H1 (cell line): ENCODE measurements at regions not wholly inside any gene's neighbourhood (a gene's known extent, or its start where the extent isn't known, plus 50 kb on each side); places are given as distances from the start of the nearest gene placed in this dataset.

Experiments
- CTCF ChIA-PET: fragments of 300-600 bp; sonication (Branson Sonifier 250); formaldehyde crosslinking; loops from one replicate; lab custom pipeline; 2021; ENCODE audit not compliant: partially characterized antibody; lab: Charles Lee
- POLR2A ChIA-PET: fragments of 300-600 bp; sonication (Branson Sonifier 250); formaldehyde crosslinking; loops from one replicate; lab custom pipeline; 2021; ENCODE audit warnings: inconsistent platforms; ENCODE audit not compliant: partially characterized antibody; lab: Charles Lee
- DNase-seq, 2 experiments: peaks; one replicate each; pipeline versions ENCODE4 v3.0.0 to v3.0.0-alpha.2; 2010 to 2022; ENCODE audit warnings: low spot score in 2 of 2, low read depth in 1 of 2, mixed read lengths in 1 of 2
- FAIRE-seq: peaks from 2 replicates; lab custom pipeline; 2011; peaks lifted over from hg19 to GRCh38; lab: Jason Lieb, UNC
- H2AFZ ChIP-seq: 2 replicates; pipeline ENCODE4 v1.8.1; 2012; ENCODE audit warnings: low read length, inconsistent platforms
- H2AK5ac ChIP-seq: 2 replicates; pipeline ENCODE4 v1.6.1; 2013; ENCODE audit warnings: low read depth, low read length
- H2BK120ac ChIP-seq: replicated peaks from 2 replicates; pipeline ENCODE3; 2013; ENCODE audit warnings: low read depth, low read length, inconsistent platforms
- H2BK12ac ChIP-seq: 2 replicates; pipeline ENCODE4 v1.6.1; 2013; ENCODE audit warnings: low read depth, low read length
- H2BK15ac ChIP-seq: 2 replicates; pipeline ENCODE4 v1.6.1; 2013; ENCODE audit warnings: low read length
- H2BK20ac ChIP-seq: 2 replicates; pipeline ENCODE4 v1.6.1; 2013; ENCODE audit warnings: low read length
- H2BK5ac ChIP-seq: 2 replicates; pipeline ENCODE4 v1.6.1; 2013; ENCODE audit warnings: low read depth, low read length
- H3K14ac ChIP-seq: 2 replicates; pipeline ENCODE4 v1.6.1; 2013; ENCODE audit warnings: inconsistent platforms; ENCODE audit not compliant: insufficient read length
- H3K18ac ChIP-seq: 2 replicates; pipeline ENCODE4 v1.6.1; 2013; ENCODE audit warnings: low read length; ENCODE audit errors: extremely low read depth
- H3K23ac ChIP-seq: 2 replicates; pipeline ENCODE4 v1.6.1; 2013; ENCODE audit warnings: inconsistent platforms; ENCODE audit not compliant: insufficient read length
- H3K23me2 ChIP-seq: 2 replicates; pipeline ENCODE4 v1.6.1; 2013; ENCODE audit warnings: low read depth, low read length
- H3K27ac ChIP-seq: 2 replicates; pipeline ENCODE4 v1.6.1; 2011; ENCODE audit warnings: low read depth, low read length, inconsistent platforms
- H3K27me3 ChIP-seq, 4 experiments: replicated peaks in 1 of 4; 1 replicate in 1 of 4; 2 replicates in 3 of 4; pipeline versions ENCODE4 v1.6.1 to v1.8.1; 2011 to 2013; ENCODE audit warnings: low read length in 3 of 4, mild to moderate bottlenecking in 3 of 4, inconsistent platforms in 2 of 4, mixed read lengths in 2 of 4, moderate library complexity in 1 of 4; ENCODE audit not compliant: control insufficient read depth in 3 of 4, insufficient read depth in 3 of 4; ENCODE audit errors: extremely low read depth in 1 of 4
- H3K36me3 ChIP-seq, 4 experiments: 2 replicates each; pipeline versions ENCODE4 v1.6.1 to v1.8.1; 2011 to 2013; ENCODE audit warnings: mild to moderate bottlenecking in 4 of 4, low read length in 3 of 4, moderate library complexity in 2 of 4, control low read depth in 1 of 4, inconsistent platforms in 1 of 4; ENCODE audit not compliant: insufficient read depth in 4 of 4, control insufficient read depth in 2 of 4
- H3K4ac ChIP-seq: replicated peaks from 2 replicates; pipeline ENCODE3; 2013; ENCODE audit warnings: low read length, low read depth, mixed read lengths, inconsistent platforms; ENCODE audit not compliant: insufficient read length
- H3K4me1 ChIP-seq, 4 experiments: replicated peaks in 1 of 4; 1 replicate in 1 of 4; 2 replicates in 3 of 4; pipeline versions ENCODE4 v1.6.1 to v1.8.1; 2011 to 2013; ENCODE audit warnings: low read length in 3 of 4, inconsistent platforms in 2 of 4, mixed read lengths in 1 of 4; ENCODE audit not compliant: insufficient read depth in 4 of 4, control insufficient read depth in 3 of 4
- H3K4me2 ChIP-seq, 2 experiments: 2 replicates each; pipeline versions ENCODE4 v1.6.1 to v1.8.1; 2011 to 2013; ENCODE audit warnings: low read depth in 2 of 2, low read length in 2 of 2, control low read depth in 1 of 2, inconsistent platforms in 1 of 2, mild to moderate bottlenecking in 1 of 2; ENCODE audit not compliant: insufficient read depth in 1 of 2
- H3K4me3 ChIP-seq, 4 experiments: fragments of 200-600, 300-600 bp in 1 of 4; sonication (generic), shearing (Covaris generic), sonication (Bioruptor Twin) in 1 of 4; 2 replicates each; pipeline versions ENCODE4 v1.5.1 to v1.8.1; 2011 to 2016; ENCODE audit warnings: low read length in 4 of 4, low read depth in 3 of 4, control low read depth in 2 of 4, inconsistent platforms in 2 of 4, mild to moderate bottlenecking in 2 of 4, mixed read lengths in 1 of 4, moderate library complexity in 1 of 4; ENCODE audit not compliant: insufficient read depth in 2 of 4; ENCODE audit errors: extremely low read depth in 1 of 4
- H3K56ac ChIP-seq: replicated peaks from 2 replicates; pipeline ENCODE3; 2013; ENCODE audit warnings: low read depth, mild to moderate bottlenecking, mixed read lengths, low read length, inconsistent platforms; ENCODE audit not compliant: insufficient read length
- H3K79me1 ChIP-seq: 2 replicates; pipeline ENCODE4 v1.6.1; 2013; ENCODE audit warnings: low read depth, low read length, control low read depth
- H3K79me2 ChIP-seq, 2 experiments: 2 replicates each; pipeline versions ENCODE4 v1.6.1 to v1.8.1; 2012 to 2013; ENCODE audit warnings: low read length in 2 of 2, mild to moderate bottlenecking in 2 of 2, inconsistent platforms in 1 of 2; ENCODE audit not compliant: insufficient read depth in 2 of 2, control insufficient read depth in 1 of 2
- H3K9ac ChIP-seq, 4 experiments: replicated peaks in 1 of 4; 1 replicate in 1 of 4; 2 replicates in 3 of 4; pipeline versions ENCODE4 v1.6.1 to v1.8.1; 2011 to 2013; ENCODE audit warnings: low read depth in 3 of 4, low read length in 3 of 4, control low read depth in 2 of 4, mild to moderate bottlenecking in 2 of 4, moderate library complexity in 2 of 4, inconsistent platforms in 1 of 4; ENCODE audit errors: extremely low read depth in 1 of 4
- H3K9me3 ChIP-seq, 2 experiments: 2 replicates each; pipeline versions ENCODE4 v1.6.1 to v1.8.1; 2012 to 2013; ENCODE audit warnings: mild to moderate bottlenecking in 2 of 2, moderate library complexity in 2 of 2, control low read depth in 1 of 2, inconsistent platforms in 1 of 2, low read depth in 1 of 2, low read length in 1 of 2, mixed read lengths in 1 of 2; ENCODE audit not compliant: insufficient read depth in 2 of 2
- H4K20me1 ChIP-seq, 2 experiments: replicated peaks in 1 of 2; 2 replicates each; pipeline versions ENCODE3 to v1.8.1; 2011 to 2013; ENCODE audit warnings: inconsistent platforms in 2 of 2, low read length in 2 of 2, mild to moderate bottlenecking in 1 of 2; ENCODE audit not compliant: insufficient read depth in 2 of 2, control insufficient read depth in 1 of 2
- H4K5ac ChIP-seq: 2 replicates; pipeline ENCODE4 v1.6.1; 2013; ENCODE audit warnings: low read length, low read depth, mixed read lengths, inconsistent platforms; ENCODE audit not compliant: insufficient read length
- H4K8ac ChIP-seq: 2 replicates; pipeline ENCODE4 v1.8.0; 2013; ENCODE audit warnings: mild to moderate bottlenecking, moderate library complexity, low read length, inconsistent platforms; ENCODE audit not compliant: insufficient read depth; ENCODE audit errors: extremely low read depth
- H4K91ac ChIP-seq: replicated peaks from 2 replicates; pipeline ENCODE3; 2013; ENCODE audit warnings: low read length, mixed read lengths, inconsistent platforms; ENCODE audit not compliant: insufficient read length
- EGR1 ChIP-seq: IDR thresholded peaks from 2 replicates; pipeline ENCODE4 v1.6.1; 2011; ENCODE audit warnings: low read depth, low read length, borderline replicate concordance
- GABPA ChIP-seq: IDR thresholded peaks from 2 replicates; pipeline ENCODE4 v1.6.1; 2011; ENCODE audit warnings: mild to moderate bottlenecking, low read length, moderate library complexity, borderline replicate concordance; ENCODE audit not compliant: insufficient read depth
- PHF8 ChIP-seq: fragments of 200-600 bp; sonication (generic); conservative IDR thresholded peaks from 2 replicates; pipeline ENCODE4 v1.7.1; 2012; ENCODE audit warnings: low read depth, mild to moderate bottlenecking, inconsistent platforms, low read length, moderate library complexity
- POU5F1 ChIP-seq: IDR thresholded peaks from 2 replicates; pipeline ENCODE4 v1.6.1; 2011; ENCODE audit warnings: low read depth, mild to moderate bottlenecking, low read length, moderate library complexity
- SIX5 ChIP-seq: IDR thresholded peaks from 2 replicates; pipeline ENCODE4 v1.6.1; 2011; ENCODE audit warnings: mild to moderate bottlenecking, low read depth, low read length
- WGBS, 2 experiments: shearing (Covaris generic) in 1 of 2; methylation state at CpG; one replicate each; pipeline versions ENCODE4 v1.1.6 to v1.1.7; 2013 to 2015; ENCODE audit warnings: low lambda C conversion rate in 2 of 2, mixed read lengths in 2 of 2, inconsistent platforms in 1 of 2, low coverage in 1 of 2, missing lambda C conversion rate in 1 of 2; ENCODE audit not compliant: insufficient replicate concordance in 2 of 2, insufficient coverage in 1 of 2, insufficient read length in 1 of 2; ENCODE audit errors: extremely low coverage in 1 of 2, missing lambda C conversion rate in 1 of 2; 5-methylcytosine and 5-hydroxymethylcytosine counted together
- TF ChIP-seq, protein P1 (sequence below): IDR thresholded peaks from 2 replicates; pipeline ENCODE4 v1.6.1; 2012; ENCODE audit warnings: inconsistent platforms

DNA sequence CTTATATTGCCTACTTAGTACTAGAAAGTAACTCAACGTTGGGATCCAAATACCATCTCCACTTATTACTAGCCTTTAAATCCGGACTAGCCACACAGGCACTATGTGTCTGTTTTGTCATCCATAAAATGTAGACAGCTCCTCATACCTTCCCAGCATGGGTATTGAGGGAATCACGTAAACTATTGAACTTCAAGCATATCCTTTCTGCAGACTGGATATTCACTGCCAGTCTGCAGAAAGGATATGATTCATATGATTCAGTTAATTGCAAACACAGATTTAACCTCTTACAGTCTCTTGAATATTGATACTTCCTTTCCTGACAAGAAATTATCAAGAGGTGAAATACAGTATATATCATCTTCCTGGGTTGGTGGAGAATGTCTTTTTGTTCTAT lies 186.0 kb downstream of the LEPR start:
- POLR2A ChIA-PET, result no interaction called here
- H3K79me2 ChIP-seq, result no peaks in the 10 kb centered on the region
- H4K20me1 ChIP-seq, result no peaks in the 10 kb centered on the region
- no peaks in the 10 kb centered on the region for H3K4me1 ChIP-seq
- H3K27me3 ChIP-seq, result no peaks in the 10 kb centered on the region
- DNase-seq (no peak), FAIRE-seq (no peak)
- CTCF ChIA-PET, result no interaction called here
- H4K5ac ChIP-seq, result no peak overlapping the region
- no peak overlapping the region for H2AK5ac ChIP-seq
- no peak overlapping the region for H3K4ac ChIP-seq
- H3K4me3 ChIP-seq, result no peak overlapping the region
- no peak overlapping the region for H2AFZ ChIP-seq
- no peak overlapping the region for H3K18ac ChIP-seq
- no peak overlapping the region for H3K27ac ChIP-seq
- TF ChIP-seq POU5F1, result no peak
- no peak for TF ChIP-seq GABPA
- TF ChIP-seq SIX5, result no peak
- TF ChIP-seq PHF8, result no peak
- TF ChIP-seq EGR1, result no peak
- TF ChIP-seq, protein P1, sequence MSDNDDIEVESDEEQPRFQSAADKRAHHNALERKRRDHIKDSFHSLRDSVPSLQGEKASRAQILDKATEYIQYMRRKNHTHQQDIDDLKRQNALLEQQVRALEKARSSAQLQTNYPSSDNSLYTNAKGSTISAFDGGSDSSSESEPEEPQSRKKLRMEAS, result no peak
- no peak overlapping the region for H2BK120ac ChIP-seq
- H3K4me2 ChIP-seq, result no peak overlapping the region
- no peak overlapping the region for H3K9ac ChIP-seq
- no peak overlapping the region for H4K91ac ChIP-seq
- H3K36me3 ChIP-seq, result no peaks in the 10 kb centered on the region
- no peak overlapping the region for H2BK12ac ChIP-seq
- WGBS, 2 experiments, result 88% methylated on average over 3 of the region's 3 CpGs; no CpG with 5 or more reads in 1 of the 2 experiments
- no peak overlapping the region for H3K56ac ChIP-seq
- H3K9me3 ChIP-seq, result no peaks in the 10 kb centered on the region
- H3K23me2 ChIP-seq, result no peaks in the 10 kb centered on the region; the same call in 1 of the 2 replicates
- H3K23ac ChIP-seq, result no peak overlapping the region
- H3K14ac ChIP-seq, result no peak overlapping the region
- H2BK5ac ChIP-seq, result no peak overlapping the region
- H2BK15ac ChIP-seq, result no peak overlapping the region
- H4K8ac ChIP-seq, result no peak overlapping the region
- no peak overlapping the region for H2BK20ac ChIP-seq
- H3K79me1 ChIP-seq, result no peaks in the 10 kb centered on the region
